ENCODE measurements at regions not wholly inside any gene's neighbourhood (a gene's known extent, or its start where the extent isn't known, plus 50 kb on each side); places are given as distances from the start of the nearest gene placed in this dataset.

- no peak for TF ChIP-seq POLR2AphosphoS5 (IDR thresholded peaks at IDR 0.05)
- TF ChIP-seq CTCF (IDR thresholded peaks at IDR 0.05 in 8 of 11, conservative IDR thresholded peaks at IDR 0.05 in 3 of 11) = no peak
Measured at GRCh38 chr21:35243171-35243570, 194.1 kb upstream of the RUNX1 start.

Measured in spleen (tissue), 7 donors.